H1 (cell line): ENCODE measurements at regions not wholly inside any gene's neighbourhood (a gene's known extent, or its start where the extent isn't known, plus 50 kb on each side); places are given as distances from the start of the nearest gene placed in this dataset.

Source experiments
- CTCF ChIP-seq, 3 experiments: IDR thresholded peaks; 1 replicate in 2 of 3; 2 replicates in 1 of 3; pipeline versions ENCODE4 v1.5.1 to v1.6.1; 2011; ENCODE audit warnings: low read length in 3 of 3, mild to moderate bottlenecking in 3 of 3, inconsistent platforms in 2 of 3, low read depth in 1 of 3, moderate library complexity in 1 of 3; ENCODE audit not compliant: insufficient read depth in 1 of 3; ENCODE audit errors: control extremely low read depth in 1 of 3
- TAF7 ChIP-seq: optimal IDR thresholded peaks from 2 replicates; pipeline ENCODE3; 2011; ENCODE audit warnings: low read depth, mild to moderate bottlenecking, inconsistent platforms, low read length, moderate library complexity, borderline replicate concordance

GRCh38 chr15:69816522-69816921, 281.2 kb downstream of the TLE3 start (continued):
- TF ChIP-seq CTCF (IDR thresholded peaks at IDR 0.05; ENCODE audit: control extremely low read depth in 1 of 3, insufficient read depth in 1 of 3, low read depth in 1 of 3, low read length in 3 of 3) (no peak), TAF7 (no peak)
